HG03103 (cell line): ENCODE measurements at regions not wholly inside any gene's neighbourhood (a gene's known extent, or its start where the extent isn't known, plus 50 kb on each side); places are given as distances from the start of the nearest gene placed in this dataset.

ENCODE experiments used
- ATAC-seq: cut with Tn5 transposase; IDR thresholded peaks from one replicate; pipeline ENCODE4 v1.9.1; 2021; ENCODE audit warnings: low read depth; ENCODE audit not compliant: unreplicated experiment

DNA sequence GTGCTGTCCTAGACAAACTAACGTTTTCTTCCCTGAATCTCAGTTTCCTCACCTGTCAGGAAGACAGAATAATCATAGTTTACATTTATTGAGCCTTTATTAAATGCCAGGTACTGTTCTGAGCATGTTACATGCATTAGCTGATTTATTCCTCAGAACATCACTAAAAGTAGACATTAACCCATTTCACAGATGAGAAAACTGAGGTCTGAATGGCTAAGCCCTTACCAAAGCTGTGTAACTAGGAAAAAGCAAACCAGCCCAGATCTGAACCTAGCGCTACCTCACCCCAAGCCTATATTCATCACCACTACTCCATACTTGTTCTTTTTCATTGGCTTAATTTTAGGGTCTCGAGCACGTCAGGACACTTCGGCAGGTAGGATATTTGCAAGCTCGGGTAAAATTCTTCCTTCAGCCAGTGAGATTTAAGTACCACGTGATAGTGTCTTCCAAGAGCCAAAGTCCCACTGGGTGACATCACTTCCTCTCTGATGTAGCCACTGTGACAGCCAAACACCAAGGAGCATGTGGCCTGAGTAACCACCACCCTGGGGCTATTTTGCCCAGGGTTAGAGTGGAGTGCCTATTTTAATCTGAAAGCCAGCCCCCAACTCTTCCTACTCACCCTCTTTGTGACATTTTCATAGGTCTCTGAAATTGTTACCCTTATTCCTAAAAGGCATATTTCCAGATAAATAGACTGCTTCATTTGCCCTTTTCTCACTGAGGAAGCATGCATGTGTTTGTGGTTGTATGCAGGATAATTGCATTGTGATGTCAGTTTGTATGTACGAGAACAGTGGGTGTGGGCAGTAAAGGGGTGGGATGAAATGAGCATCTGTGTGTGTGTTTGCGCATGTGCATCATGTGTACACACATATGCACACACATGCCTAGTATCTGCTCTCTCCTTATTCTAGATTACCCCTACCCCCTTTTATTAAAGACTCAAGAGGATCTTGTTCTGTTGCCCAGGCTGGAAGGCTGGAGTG lies 62.2 kb upstream of the WSCD2 start:
- no peak for ATAC-seq

DNA sequence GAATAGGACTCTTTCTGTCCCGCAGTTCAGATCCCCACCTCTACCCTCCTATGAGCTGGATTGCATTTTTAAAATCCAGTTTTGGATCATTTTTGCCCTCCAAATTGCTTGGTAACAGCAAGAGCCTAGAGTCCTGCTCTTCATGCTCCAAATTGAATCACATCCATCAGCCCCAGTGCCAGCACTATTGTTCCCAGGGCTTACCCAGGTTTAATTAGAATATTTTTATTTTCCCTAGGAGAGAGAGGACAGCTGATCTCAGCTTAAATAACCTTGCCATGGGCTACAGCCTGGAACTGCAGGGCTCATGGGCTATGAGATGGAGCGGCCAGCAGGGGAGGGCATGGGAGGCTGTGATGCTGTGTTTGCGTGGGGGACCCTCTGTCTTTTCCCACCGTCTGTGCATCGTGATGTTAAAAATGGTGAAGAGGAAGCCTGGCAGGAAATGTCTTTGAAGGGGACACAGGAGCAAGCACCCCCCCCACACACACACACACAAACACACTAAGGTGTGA lies 59.4 kb upstream of the WSCD2 start:
- ATAC-seq = no peak

DNA sequence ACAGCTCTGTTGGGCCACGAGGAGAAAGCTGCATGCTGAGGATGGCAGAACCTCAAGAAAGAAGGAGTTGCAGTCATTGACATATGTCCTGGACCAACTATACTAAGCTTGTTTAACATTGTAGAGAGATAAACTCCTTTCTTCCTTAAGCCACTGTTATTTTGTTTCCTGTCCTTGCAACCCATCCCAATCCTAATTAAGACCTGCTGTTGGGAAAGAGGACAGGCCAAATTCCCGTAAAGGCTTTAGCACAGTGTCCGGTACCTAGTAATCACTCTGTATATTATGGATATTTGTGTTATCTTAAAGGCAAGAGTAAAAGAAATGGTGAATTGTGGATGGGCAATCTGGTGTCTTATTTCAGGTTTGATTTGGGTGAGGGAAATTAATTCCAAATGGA lies 53.5 kb upstream of the WSCD2 start:
- no peak for ATAC-seq

DNA sequence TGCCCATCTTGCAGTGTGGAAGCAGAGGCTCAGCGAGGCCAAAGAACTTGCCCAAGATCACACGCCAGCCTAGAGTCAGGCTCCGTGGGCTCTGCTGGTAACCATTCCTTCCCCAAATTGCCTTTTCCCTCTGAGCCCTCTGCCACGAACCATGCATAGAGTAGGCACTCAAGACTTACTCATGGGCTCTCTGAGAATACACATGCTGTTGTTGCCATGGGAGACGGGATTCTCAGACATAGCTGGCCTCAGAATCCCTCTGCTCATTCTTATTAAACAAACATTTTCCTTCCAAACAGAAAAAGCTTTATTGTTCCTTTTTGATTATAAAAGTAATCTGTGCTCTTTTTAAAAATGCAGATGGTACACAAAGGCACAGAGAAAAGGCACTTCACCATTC lies 52.5 kb upstream of the WSCD2 start:
- no peak for ATAC-seq

DNA sequence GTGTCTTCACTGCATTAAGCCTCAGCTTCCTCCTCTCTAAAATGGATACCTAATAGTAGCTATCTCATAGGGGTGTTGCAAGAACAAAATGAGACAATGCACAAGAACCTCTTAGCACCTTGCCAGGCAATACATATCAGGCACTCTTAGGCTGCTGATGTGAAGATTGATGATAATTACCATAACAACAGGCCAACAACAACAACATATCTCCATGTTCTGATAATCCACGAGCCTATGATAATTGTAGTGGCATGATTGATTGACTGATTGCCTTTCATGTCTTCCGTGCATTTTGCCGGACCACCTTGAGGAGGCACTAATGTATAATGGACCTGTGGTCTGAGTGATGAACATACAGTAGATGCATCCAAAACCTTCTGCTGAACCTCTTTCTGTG lies 50.7 kb upstream of the WSCD2 start:
- ATAC-seq = no peak
